ENCODE measurements at regions not wholly inside any gene's neighbourhood (a gene's known extent, or its start where the extent isn't known, plus 50 kb on each side); places are given as distances from the start of the nearest gene placed in this dataset.

DNA sequence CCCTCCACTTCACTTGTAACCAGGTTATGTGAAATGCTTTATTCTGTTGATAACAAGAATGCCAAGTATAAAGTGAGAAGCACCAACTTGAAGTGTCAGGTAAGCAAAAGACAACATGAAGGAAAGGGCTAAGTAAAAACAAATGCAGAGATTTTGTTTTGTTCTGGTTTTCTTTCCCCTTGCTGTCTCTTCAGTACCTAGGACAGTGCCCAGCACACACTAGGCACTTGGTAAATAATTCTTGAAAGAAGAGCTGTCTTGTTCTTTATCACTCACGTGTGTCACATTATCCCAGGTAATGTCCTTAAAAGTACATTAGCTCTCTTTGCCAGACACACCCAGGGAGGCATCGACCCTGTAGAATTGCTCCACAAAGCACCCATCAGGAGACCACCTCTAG lies 350.0 kb upstream of the IRAK1BP1 start:
- Mint-ChIP-seq H3K9me3 (ENCODE audit: low read depth) (peaks cover under 1% of the 10 kb centered on the region), H3K4me1 (ENCODE audit: low read depth) (no peaks in the 10 kb centered on the region), H3K36me3 (ENCODE audit: low read depth) (peaks cover 1% of the 10 kb centered on the region), H3K4me3 (ENCODE audit: unreplicated experiment) (no peak overlapping the region), H3K27me3 (ENCODE audit: low read depth) (no peaks in the 10 kb centered on the region), H3K27ac (ENCODE audit: unreplicated experiment) (no peak overlapping the region)
- no peak for DNase-seq (ENCODE audit: low spot score)
- TF ChIP-seq CTCF (IDR thresholded peaks at IDR 0.05), result no peak

GRCh38 chr6:78523622-78524021 lies 343.7 kb upstream of the IRAK1BP1 start:
- no peak overlapping the region for H3K4me3 Mint-ChIP-seq (ENCODE audit: unreplicated experiment)
- peaks cover 2% of the 10 kb centered on the region for H3K9me3 Mint-ChIP-seq (ENCODE audit: low read depth)
- H3K4me1 Mint-ChIP-seq (ENCODE audit: low read depth), result no peaks in the 10 kb centered on the region
- no peak overlapping the region for H3K27ac Mint-ChIP-seq (ENCODE audit: unreplicated experiment)
- peaks cover 1% of the 10 kb centered on the region for H3K36me3 Mint-ChIP-seq (ENCODE audit: low read depth)
- DNase-seq (ENCODE audit: low spot score), result no peak
- no peak for TF ChIP-seq CTCF (IDR thresholded peaks at IDR 0.05)
- no peaks in the 10 kb centered on the region for H3K27me3 Mint-ChIP-seq (ENCODE audit: low read depth)

- Mint-ChIP-seq H3K9me3 (ENCODE audit: low read depth) (peaks cover 2% of the 10 kb centered on the region), H3K27ac (ENCODE audit: unreplicated experiment) (no peak overlapping the region), H3K27me3 (ENCODE audit: low read depth) (no peaks in the 10 kb centered on the region), H3K36me3 (ENCODE audit: low read depth) (peaks cover 1% of the 10 kb centered on the region), H3K4me3 (ENCODE audit: unreplicated experiment) (no peak overlapping the region), H3K4me1 (ENCODE audit: low read depth) (no peaks in the 10 kb centered on the region)
- DNase-seq (ENCODE audit: low spot score), result no peak
- no peak for TF ChIP-seq CTCF (IDR thresholded peaks at IDR 0.05)
These were observed 341.4 kb upstream of the IRAK1BP1 start for GRCh38 chr6:78525976-78526375.

DNA sequence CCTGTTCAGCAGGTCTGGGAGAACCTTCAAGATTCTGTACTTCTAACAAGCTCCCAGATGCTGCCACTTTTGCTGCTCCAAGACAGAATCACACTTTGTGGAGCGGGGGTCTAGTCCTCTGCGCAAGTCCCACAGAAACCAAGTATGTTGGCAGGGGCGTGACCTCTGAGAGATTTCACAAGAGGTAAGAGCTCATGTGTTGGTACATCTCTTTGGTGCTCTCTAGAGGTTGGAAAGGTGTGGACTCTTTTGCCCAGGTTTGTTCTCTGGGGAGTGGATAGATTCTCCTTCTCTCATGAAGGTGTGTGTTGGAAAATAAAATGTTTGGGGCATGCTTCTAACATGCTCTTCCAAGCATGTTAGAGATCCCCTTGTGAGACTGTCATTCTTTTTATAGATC lies 340.9 kb upstream of the IRAK1BP1 start:
- Mint-ChIP-seq H3K27ac (ENCODE audit: unreplicated experiment) (no peak overlapping the region), H3K27me3 (ENCODE audit: low read depth) (no peaks in the 10 kb centered on the region), H3K4me3 (ENCODE audit: unreplicated experiment) (no peak overlapping the region), H3K9me3 (ENCODE audit: low read depth) (peaks cover 2% of the 10 kb centered on the region), H3K36me3 (ENCODE audit: low read depth) (peaks cover under 1% of the 10 kb centered on the region), H3K4me1 (ENCODE audit: low read depth) (no peaks in the 10 kb centered on the region)
- TF ChIP-seq CTCF (IDR thresholded peaks at IDR 0.05), result no peak
- DNase-seq (ENCODE audit: low spot score), result no peak

DNA sequence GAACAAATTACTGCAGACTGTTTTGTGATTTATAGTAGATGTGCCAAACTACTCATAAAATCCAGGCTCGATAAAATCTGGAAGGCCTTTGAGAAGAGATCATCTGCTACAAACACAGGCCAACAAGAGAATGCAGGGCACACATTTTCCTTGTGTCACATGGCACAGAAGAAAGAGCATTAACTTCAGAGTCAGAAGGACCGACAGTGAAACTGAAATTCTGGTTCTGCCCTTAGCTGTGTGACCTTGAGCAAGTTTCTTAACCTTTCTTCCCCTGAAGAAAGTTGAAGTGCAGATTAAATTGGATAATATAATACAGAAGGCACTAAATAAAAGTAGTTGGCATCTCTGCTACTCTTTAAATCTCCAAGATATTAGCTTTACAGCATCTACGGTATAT lies 338.4 kb upstream of the IRAK1BP1 start:
- H3K36me3 Mint-ChIP-seq (ENCODE audit: low read depth), result no peaks in the 10 kb centered on the region
- H3K4me3 Mint-ChIP-seq (ENCODE audit: unreplicated experiment), result no peak overlapping the region
- no peaks in the 10 kb centered on the region for H3K9me3 Mint-ChIP-seq (ENCODE audit: low read depth)
- TF ChIP-seq CTCF (IDR thresholded peaks at IDR 0.05), result no peak
- peaks cover 6% of the 10 kb centered on the region for H3K4me1 Mint-ChIP-seq (ENCODE audit: low read depth)
- DNase-seq (ENCODE audit: low spot score), result no peak
- no peaks in the 10 kb centered on the region for H3K27me3 Mint-ChIP-seq (ENCODE audit: low read depth)
- H3K27ac Mint-ChIP-seq (ENCODE audit: unreplicated experiment), result no peak overlapping the region

Data from chondrocyte (in vitro differentiated cells).